Liver (tissue), 7 donors: ENCODE measurements at regions not wholly inside any gene's neighbourhood (a gene's known extent, or its start where the extent isn't known, plus 50 kb on each side); places are given as distances from the start of the nearest gene placed in this dataset.
"Not testable (repeated sequence)": the region's sequence is repeated elsewhere in the genome, so short reads cannot be mapped to it uniquely, and the experiment has no call there.

Experiments used
- DNase-seq: peaks from one replicate; pipeline ENCODE4 v3.0.0-alpha.2; 2017; ENCODE audit warnings: low spot score
- H3K27ac ChIP-seq, 2 donors: one replicate each; pipeline ENCODE4 v1.7.0; 2013; ENCODE audit warnings: inconsistent platforms in 2 of 2, low read length in 2 of 2, control low read depth in 1 of 2, low read depth in 1 of 2, mild to moderate bottlenecking in 1 of 2
- H3K27me3 ChIP-seq, 4 donors: one replicate each; pipeline versions ENCODE4 v1.6.1 to v1.7.0; 2013; ENCODE audit warnings: low read length in 3 of 4, inconsistent platforms in 1 of 4, mild to moderate bottlenecking in 1 of 4, moderate library complexity in 1 of 4; ENCODE audit not compliant: control insufficient read depth in 4 of 4, insufficient read depth in 4 of 4
- H3K36me3 ChIP-seq, 4 donors: one replicate each; pipeline versions ENCODE4 v1.6.1 to v1.7.0; 2013; ENCODE audit warnings: low read length in 3 of 4, mild to moderate bottlenecking in 3 of 4, low read depth in 1 of 4, moderate library complexity in 1 of 4; ENCODE audit not compliant: control insufficient read depth in 4 of 4, insufficient read depth in 3 of 4
- H3K4me1 ChIP-seq, 4 donors: one replicate each; pipeline versions ENCODE4 v1.6.1 to v1.7.0; 2013; ENCODE audit warnings: low read length in 3 of 4, mild to moderate bottlenecking in 3 of 4, moderate library complexity in 1 of 4; ENCODE audit not compliant: control insufficient read depth in 4 of 4, insufficient read depth in 4 of 4
- H3K4me3 ChIP-seq, 3 donors: one replicate each; pipeline versions ENCODE4 v1.6.1 to v1.7.0; 2013; ENCODE audit warnings: low read length in 3 of 3, control low read depth in 1 of 3, low read depth in 1 of 3, mild to moderate bottlenecking in 1 of 3
- H3K9ac ChIP-seq, 2 donors: one replicate each; pipeline ENCODE4 v1.7.0; 2013; ENCODE audit warnings: low read length in 2 of 2, mild to moderate bottlenecking in 2 of 2, moderate library complexity in 2 of 2, control low read depth in 1 of 2, low read depth in 1 of 2
- H3K9me3 ChIP-seq, 4 donors: one replicate each; pipeline versions ENCODE4 v1.6.1 to v1.7.0; 2013; ENCODE audit warnings: low read length in 3 of 4; ENCODE audit not compliant: control insufficient read depth in 4 of 4
- EGR1 ChIP-seq, 2 donors: IDR thresholded peaks; 2 replicates each; pipeline ENCODE4 v1.6.1; 2016 to 2018; ENCODE audit warnings: antibody characterized with exemption in 2 of 2, low read depth in 2 of 2
- FOXA2 ChIP-seq: IDR thresholded peaks from 2 replicates; pipeline ENCODE4 v1.6.1; 2016; ENCODE audit warnings: antibody characterized with exemption
- GABPA ChIP-seq, 2 donors: IDR thresholded peaks in 1 of 2; conservative IDR thresholded peaks in 1 of 2; 2 replicates each; pipeline ENCODE4 v1.6.1; 2016; ENCODE audit warnings: antibody characterized with exemption in 2 of 2, mild to moderate bottlenecking in 1 of 2, moderate library complexity in 1 of 2
- HNF4A ChIP-seq, 2 donors: conservative IDR thresholded peaks; 2 replicates each; pipeline ENCODE4 v1.6.1; 2016; ENCODE audit warnings: antibody characterized with exemption in 2 of 2, mild to moderate bottlenecking in 2 of 2
- HNF4G ChIP-seq: IDR thresholded peaks from 2 replicates; pipeline ENCODE4 v1.6.1; 2016; ENCODE audit warnings: antibody characterized with exemption
- NR2F2 ChIP-seq: IDR thresholded peaks from 2 replicates; pipeline ENCODE4 v1.6.1; 2016; ENCODE audit warnings: antibody characterized with exemption
- RAD21 ChIP-seq, 2 donors: IDR thresholded peaks; 2 replicates each; pipeline ENCODE4 v1.6.1; 2016; ENCODE audit warnings: antibody characterized with exemption in 2 of 2, mild to moderate bottlenecking in 2 of 2
- REST ChIP-seq: IDR thresholded peaks from 2 replicates; pipeline ENCODE4 v1.6.1; 2016; ENCODE audit warnings: antibody characterized with exemption, mild to moderate bottlenecking
- RXRA ChIP-seq, 2 donors: IDR thresholded peaks; 2 replicates each; pipeline ENCODE4 v1.6.1; 2017 to 2018; ENCODE audit warnings: antibody characterized with exemption in 2 of 2, mild to moderate bottlenecking in 1 of 2
- SP1 ChIP-seq: IDR thresholded peaks from 2 replicates; pipeline ENCODE4 v1.6.1; 2018; ENCODE audit warnings: antibody characterized with exemption, mild to moderate bottlenecking
- TAF1 ChIP-seq: conservative IDR thresholded peaks from 2 replicates; pipeline ENCODE4 v1.6.1; 2016; ENCODE audit warnings: antibody characterized with exemption, mild to moderate bottlenecking
- ZBTB33 ChIP-seq: IDR thresholded peaks from 2 replicates; pipeline ENCODE4 v1.6.1; 2016; ENCODE audit warnings: antibody characterized with exemption
- WGBS: extraction: QIAGEN DNeasy Blood & Tissue Kit; methylation state at CpG from one replicate; pipeline ENCODE4 v1.1.7; 2013; 5-methylcytosine and 5-hydroxymethylcytosine counted together
- donor health status: healthy.
- donor health status: healthy.
- donor health status: healthy.
- donor health status: healthy.

GRCh38 chr1:163477276-163477830, 155.6 kb downstream of the NUF2 start:
- TF ChIP-seq RAD21 (IDR thresholded peaks at IDR 0.05): no peak
- no peak for TF ChIP-seq RXRA (IDR thresholded peaks at IDR 0.05)
- TF ChIP-seq HNF4G: no peak
- TF ChIP-seq NR2F2: no peak
- no peak for TF ChIP-seq SP1
- no peak for TF ChIP-seq REST
- no peak for TF ChIP-seq ZBTB33
- TF ChIP-seq TAF1: no peak
- no peak for TF ChIP-seq FOXA2
- no peaks in the 10 kb centered on the region for H3K36me3 ChIP-seq
- no peak overlapping the region for H3K27ac ChIP-seq
- no peak overlapping the region for H3K4me3 ChIP-seq
- no peaks in the 10 kb centered on the region for H3K27me3 ChIP-seq
- no peaks in the 10 kb centered on the region for H3K9me3 ChIP-seq
- no peak for DNase-seq
- WGBS: 47% methylated on average over 3 of the region's 3 CpGs
- no peaks in the 10 kb centered on the region for H3K4me1 ChIP-seq
- H3K9ac ChIP-seq: no peak overlapping the region

GRCh38 chr1:163498391-163499330, 176.9 kb downstream of the NUF2 start:
- not testable (repeated sequence) for H3K4me3 ChIP-seq, DNase-seq, H3K27ac ChIP-seq, H3K9me3 ChIP-seq, H3K9ac ChIP-seq, H3K27me3 ChIP-seq, H3K4me1 ChIP-seq, H3K36me3 ChIP-seq
- 92% methylated on average over 52 of the region's 52 CpGs for WGBS

- no peak overlapping the region for H3K9ac ChIP-seq
- no peaks in the 10 kb centered on the region for H3K36me3 ChIP-seq
- H3K4me3 ChIP-seq: no peak overlapping the region
- H3K27me3 ChIP-seq: no peaks in the 10 kb centered on the region
- DNase-seq: no peak
- 84% methylated on average over 10 of the region's 10 CpGs for WGBS
- no peaks in the 10 kb centered on the region for H3K4me1 ChIP-seq
- TF ChIP-seq HNF4A (conservative IDR thresholded peaks at IDR 0.05) (no peak), RXRA (IDR thresholded peaks at IDR 0.05) (no peak), SP1 (no peak), TAF1 (no peak), EGR1 (IDR thresholded peaks at IDR 0.05; ENCODE audit: low read depth in 2 of 2) (no peak), REST (no peak), GABPA (IDR thresholded peaks at IDR 0.05 in 1 of 2, conservative IDR thresholded peaks at IDR 0.05 in 1 of 2) (no peak)
- H3K9me3 ChIP-seq: no peaks in the 10 kb centered on the region
- H3K27ac ChIP-seq: no peak overlapping the region
These were observed 182.7 kb downstream of the NUF2 start for GRCh38 chr1:163504331-163504978.
